Activated CD8-positive, alpha-beta T cell treated with anti-CD3 and anti-CD28 coated beads, Interleukin-2, amount 10 ng/mL, durations not matched to agents 7 days and 5 days (primary cell): ENCODE measurements at regions not wholly inside any gene's neighbourhood (a gene's known extent, or its start where the extent isn't known, plus 50 kb on each side); places are given as distances from the start of the nearest gene placed in this dataset.

Source experiments
- ATAC-seq: fragments of 150-1000 bp; cut with Tn5 transposase; one replicate; pipeline ENCODE4 v1.10.0; 2021; ENCODE audit warnings: moderate library complexity
- CTCF ChIA-PET: fragments of 350-600 bp; sonication (Branson Sonifier 250); formaldehyde crosslinking; loops from one replicate; lab custom pipeline; 2021; ENCODE audit warnings: antibody characterized with exemption; lab: Charles Lee
- POLR2A ChIA-PET: fragments of 350-600 bp; sonication (Branson Sonifier 250); formaldehyde crosslinking; loops from one replicate; lab custom pipeline; 2021; ENCODE audit warnings: antibody characterized with exemption; lab: Charles Lee
- DNase-seq: peaks from one replicate; pipeline ENCODE4 v3.0.0-alpha.2; 2020
- H3K27ac Mint-ChIP-seq: one replicate; pipeline ENCODE4 v1.8.0; 2021; ENCODE audit warnings: mild to moderate bottlenecking, mixed read lengths
- H3K27me3 Mint-ChIP-seq: one replicate; pipeline ENCODE4 v1.8.0; 2021; ENCODE audit warnings: low read depth, mixed read lengths
- H3K36me3 Mint-ChIP-seq: one replicate; pipeline ENCODE4 v1.8.0; 2021; ENCODE audit warnings: low read depth, mixed read lengths
- H3K4me1 Mint-ChIP-seq: one replicate; pipeline ENCODE4 v1.8.0; 2021; ENCODE audit warnings: low read depth, mixed read lengths
- H3K4me3 Mint-ChIP-seq: one replicate; pipeline ENCODE4 v1.8.0; 2021; ENCODE audit warnings: mild to moderate bottlenecking, mixed read lengths
- H3K9me3 Mint-ChIP-seq: one replicate; pipeline ENCODE4 v1.8.0; 2022; ENCODE audit warnings: mixed read lengths; ENCODE audit not compliant: insufficient read depth

DNA sequence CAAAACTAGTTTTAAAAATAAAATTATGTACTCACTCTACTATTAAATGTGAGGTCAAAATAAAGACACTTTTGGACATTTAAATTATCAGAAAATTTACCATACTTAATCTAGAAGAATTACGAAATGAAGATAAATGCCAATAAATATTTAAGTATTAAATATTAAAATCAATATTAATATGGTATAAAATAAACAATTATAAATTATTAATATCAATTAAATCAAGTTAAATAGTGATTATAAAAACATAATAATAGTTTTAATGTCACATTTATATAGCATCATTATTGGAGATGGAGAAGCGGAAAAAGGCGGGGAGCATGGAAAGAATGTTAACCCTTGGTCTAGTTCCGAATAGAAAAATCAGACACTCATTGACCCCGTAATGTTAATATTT, 224.3 kb upstream of the MDGA2 start:
- ChIA-PET POLR2A (no interaction called here), CTCF (no interaction called here)
- DNase-seq (no peak), ATAC-seq (no peak)
- Mint-ChIP-seq H3K4me1 (no peaks in the 10 kb centered on the region), H3K4me3 (no peak overlapping the region), H3K27me3 (no peaks in the 10 kb centered on the region), H3K36me3 (no peaks in the 10 kb centered on the region), H3K9me3 (peaks cover 6% of the 10 kb centered on the region), H3K27ac (no peak overlapping the region)

GRCh38 chr14:47874350-47874749, 198.9 kb upstream of the MDGA2 start:
- Mint-ChIP-seq H3K36me3 (no peaks in the 10 kb centered on the region), H3K27me3 (no peaks in the 10 kb centered on the region), H3K27ac (no peak overlapping the region), H3K4me3 (no peak overlapping the region), H3K4me1 (no peaks in the 10 kb centered on the region), H3K9me3 (peaks cover 11% of the 10 kb centered on the region)
- CTCF ChIA-PET, result no interaction called here
- ATAC-seq (no peak), DNase-seq (no peak)
- POLR2A ChIA-PET, result no interaction called here

DNA sequence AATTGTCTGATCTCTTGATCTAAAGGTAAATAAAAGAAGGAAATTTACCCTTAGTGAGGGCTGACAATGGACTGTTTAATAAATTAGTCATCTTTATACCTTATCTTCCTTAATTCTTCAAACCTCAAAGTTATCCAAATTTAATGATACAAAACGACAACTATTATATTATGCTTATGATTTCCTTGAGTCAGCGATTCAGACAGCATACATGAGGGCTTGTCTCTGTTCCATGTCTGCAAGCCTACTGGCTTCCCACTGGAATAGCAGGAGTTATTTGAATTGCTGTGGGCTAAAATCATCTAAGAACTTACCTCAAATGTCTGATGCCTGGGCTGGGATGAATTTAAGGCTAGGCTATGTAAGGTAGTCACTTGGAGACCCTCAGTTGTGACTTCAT, 197.2 kb upstream of the MDGA2 start:
- Mint-ChIP-seq H3K9me3 (peaks cover 16% of the 10 kb centered on the region), H3K27me3 (no peaks in the 10 kb centered on the region), H3K36me3 (no peaks in the 10 kb centered on the region), H3K27ac (no peak overlapping the region), H3K4me1 (no peaks in the 10 kb centered on the region), H3K4me3 (no peak overlapping the region)
- ChIA-PET CTCF (no interaction called here), POLR2A (no interaction called here)
- ATAC-seq (no peak), DNase-seq (no peak)

GRCh38 chr14:47863441-47863840, 188.0 kb upstream of the MDGA2 start:
- Mint-ChIP-seq H3K4me3 (no peak overlapping the region), H3K27me3 (no peaks in the 10 kb centered on the region), H3K36me3 (no peaks in the 10 kb centered on the region), H3K27ac (no peak overlapping the region), H3K4me1 (no peaks in the 10 kb centered on the region), H3K9me3 (peaks cover 5% of the 10 kb centered on the region)
- no peak for ATAC-seq
- ChIA-PET POLR2A (no interaction called here), CTCF (no interaction called here)
- DNase-seq, result no peak

DNA sequence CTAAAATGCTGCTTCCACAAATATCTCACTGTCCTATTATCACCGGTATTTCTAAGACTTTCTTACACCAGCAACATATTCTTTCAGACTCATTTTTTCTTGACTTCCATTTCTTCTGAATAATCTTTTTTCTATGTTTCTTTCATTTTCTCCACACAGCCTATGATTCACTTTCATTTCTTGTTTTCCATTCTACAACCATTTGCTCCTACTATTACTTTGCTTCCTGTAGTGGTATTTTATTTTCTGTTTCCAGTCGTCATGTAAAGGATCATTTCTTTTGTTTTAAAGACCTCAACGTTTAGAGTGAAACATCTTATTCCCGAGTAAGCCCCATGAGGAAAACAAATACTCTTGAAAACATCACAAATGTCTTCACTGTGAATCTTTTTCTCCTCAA, 182.2 kb upstream of the MDGA2 start:
- no peaks in the 10 kb centered on the region for H3K36me3 Mint-ChIP-seq
- H3K27ac Mint-ChIP-seq, result no peak overlapping the region
- H3K9me3 Mint-ChIP-seq, result peaks cover 8% of the 10 kb centered on the region
- ChIA-PET POLR2A (no interaction called here), CTCF (no interaction called here)
- ATAC-seq, result no peak
- no peak for DNase-seq
- H3K4me3 Mint-ChIP-seq, result no peak overlapping the region
- H3K4me1 Mint-ChIP-seq, result no peaks in the 10 kb centered on the region
- no peaks in the 10 kb centered on the region for H3K27me3 Mint-ChIP-seq

DNA sequence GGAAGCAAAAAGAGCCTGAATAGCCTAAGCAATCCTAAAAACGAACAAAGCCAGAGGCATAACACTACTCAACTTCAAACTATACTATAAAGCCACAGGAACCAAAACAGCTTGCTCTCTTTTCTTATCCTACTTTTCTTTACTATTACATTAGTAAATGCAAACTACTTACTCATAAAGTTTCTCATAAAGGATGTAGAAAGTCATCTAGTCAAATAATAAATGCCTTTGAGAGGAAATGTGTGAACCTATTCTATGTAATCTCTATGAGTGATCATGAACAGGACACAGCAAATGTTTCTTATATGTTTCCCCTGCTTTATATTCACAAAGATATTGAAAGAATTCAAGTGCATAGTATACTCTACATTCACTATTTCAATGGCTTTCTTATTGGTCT, 176.9 kb upstream of the MDGA2 start:
- H3K27ac Mint-ChIP-seq, result no peak overlapping the region
- ChIA-PET CTCF (no interaction called here), POLR2A (no interaction called here)
- ATAC-seq, result no peak
- peaks cover 4% of the 10 kb centered on the region for H3K9me3 Mint-ChIP-seq
- no peaks in the 10 kb centered on the region for H3K27me3 Mint-ChIP-seq
- no peaks in the 10 kb centered on the region for H3K36me3 Mint-ChIP-seq
- no peak overlapping the region for H3K4me3 Mint-ChIP-seq
- no peaks in the 10 kb centered on the region for H3K4me1 Mint-ChIP-seq
- no peak for DNase-seq

- ATAC-seq (no peak), DNase-seq (no peak)
- ChIA-PET POLR2A (no interaction called here), CTCF (no interaction called here)
- Mint-ChIP-seq H3K27ac (no peak overlapping the region), H3K4me3 (no peak overlapping the region), H3K27me3 (no peaks in the 10 kb centered on the region), H3K36me3 (no peaks in the 10 kb centered on the region), H3K4me1 (no peaks in the 10 kb centered on the region), H3K9me3 (peaks cover 13% of the 10 kb centered on the region)
These were observed 170.6 kb upstream of the MDGA2 start for GRCh38 chr14:47846008-47846407.

DNA sequence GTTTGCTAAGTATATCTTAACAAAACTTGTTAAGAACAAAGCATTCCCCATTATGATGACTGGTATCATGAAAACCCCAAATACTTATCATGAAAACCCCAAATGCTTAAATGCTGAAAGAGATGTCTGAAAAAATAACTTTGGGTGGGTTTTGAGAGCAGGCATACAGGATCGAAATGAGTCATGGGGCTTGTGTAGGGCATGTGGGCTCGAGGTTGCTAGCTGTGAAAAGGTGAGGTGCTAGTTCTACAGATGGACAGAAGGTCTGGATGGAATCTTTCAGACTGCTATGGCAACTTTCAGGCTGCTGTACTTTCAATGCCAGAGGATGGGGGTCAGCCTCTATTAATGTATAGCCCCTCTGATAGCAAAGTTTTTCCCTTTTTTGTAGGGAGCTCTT, 167.8 kb upstream of the MDGA2 start:
- H3K36me3 Mint-ChIP-seq, result no peaks in the 10 kb centered on the region

GRCh38 chr14:47833011-47833410, 157.6 kb upstream of the MDGA2 start:
- H3K4me3 Mint-ChIP-seq, result no peak overlapping the region
- no peak overlapping the region for H3K27ac Mint-ChIP-seq
- POLR2A ChIA-PET, result no interaction called here
- peaks cover 10% of the 10 kb centered on the region for H3K9me3 Mint-ChIP-seq
- H3K4me1 Mint-ChIP-seq, result no peaks in the 10 kb centered on the region
- no peaks in the 10 kb centered on the region for H3K36me3 Mint-ChIP-seq
- H3K27me3 Mint-ChIP-seq, result no peaks in the 10 kb centered on the region
- ATAC-seq, result no peak
- CTCF ChIA-PET, result no interaction called here
- DNase-seq, result no peak

More for the DNA sequence above, 167.8 kb upstream of the MDGA2 start:
- no peak for ATAC-seq
- peaks cover 10% of the 10 kb centered on the region for H3K9me3 Mint-ChIP-seq
- ChIA-PET POLR2A (no interaction called here), CTCF (no interaction called here)
- DNase-seq, result no peak
- no peaks in the 10 kb centered on the region for H3K27me3 Mint-ChIP-seq
- H3K27ac Mint-ChIP-seq, result no peak overlapping the region
- no peaks in the 10 kb centered on the region for H3K4me1 Mint-ChIP-seq
- H3K4me3 Mint-ChIP-seq, result no peak overlapping the region

DNA sequence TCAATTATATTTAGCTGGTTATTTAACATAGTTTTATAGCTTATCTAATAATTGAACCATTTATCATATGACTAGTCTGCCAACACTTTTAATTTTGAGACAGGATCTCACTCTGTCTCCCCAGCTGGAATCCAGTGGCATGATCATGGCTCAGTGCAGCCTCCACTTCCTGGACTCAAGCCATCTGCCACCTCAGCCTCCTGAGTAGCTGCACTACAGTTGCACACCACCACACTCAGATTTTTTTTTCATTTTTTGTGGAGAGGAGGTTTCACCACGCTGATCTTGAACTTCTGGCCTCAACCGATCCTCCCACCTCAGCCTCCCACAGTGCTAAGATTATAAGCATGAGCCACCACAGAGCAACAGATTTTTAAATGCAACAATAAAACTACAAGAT, 151.4 kb upstream of the MDGA2 start:
- ChIA-PET POLR2A (no interaction called here), CTCF (no interaction called here)
- DNase-seq, result no peak
- Mint-ChIP-seq H3K27ac (no peak overlapping the region), H3K9me3 (no peaks in the 10 kb centered on the region), H3K4me3 (no peak overlapping the region), H3K4me1 (no peaks in the 10 kb centered on the region), H3K36me3 (no peaks in the 10 kb centered on the region), H3K27me3 (no peaks in the 10 kb centered on the region)
- ATAC-seq, result no peak

GRCh38 chr14:47822326-47822725, 146.9 kb upstream of the MDGA2 start:
- ChIA-PET POLR2A (no interaction called here), CTCF (no interaction called here)
- Mint-ChIP-seq H3K27ac (no peak overlapping the region), H3K27me3 (no peaks in the 10 kb centered on the region), H3K36me3 (no peaks in the 10 kb centered on the region), H3K4me1 (no peaks in the 10 kb centered on the region), H3K4me3 (no peak overlapping the region), H3K9me3 (no peaks in the 10 kb centered on the region)
- DNase-seq (no peak), ATAC-seq (no peak)

- ChIA-PET POLR2A (no interaction called here), CTCF (no interaction called here)
- ATAC-seq (no peak), DNase-seq (no peak)
- Mint-ChIP-seq H3K27ac (no peak overlapping the region), H3K36me3 (no peaks in the 10 kb centered on the region), H3K9me3 (peaks cover 7% of the 10 kb centered on the region), H3K4me1 (no peaks in the 10 kb centered on the region), H3K4me3 (no peak overlapping the region), H3K27me3 (no peaks in the 10 kb centered on the region)
These were observed 145.7 kb upstream of the MDGA2 start for GRCh38 chr14:47821135-47821534.

DNA sequence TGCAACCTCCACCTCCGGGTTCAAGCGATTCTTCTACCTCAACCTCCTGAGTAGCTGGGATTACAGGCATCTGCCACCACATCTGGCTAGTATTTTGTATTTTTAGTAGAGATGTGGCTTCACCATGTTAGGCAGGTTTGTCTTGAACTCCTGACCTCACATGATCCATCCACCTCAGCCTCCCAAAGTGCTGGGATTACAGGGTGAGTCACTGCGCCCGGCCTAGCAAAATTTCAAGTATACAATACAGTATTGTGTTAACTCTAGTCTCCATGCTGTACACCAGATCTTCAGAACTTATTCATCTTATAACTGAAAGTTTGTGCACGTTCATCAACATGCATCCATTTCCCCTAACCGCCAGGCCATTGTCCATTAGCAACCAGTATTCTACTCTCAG, 115.1 kb upstream of the MDGA2 start:
- ATAC-seq (no peak), DNase-seq (no peak)
- Mint-ChIP-seq H3K4me3 (no peak overlapping the region), H3K9me3 (no peaks in the 10 kb centered on the region), H3K27me3 (no peaks in the 10 kb centered on the region), H3K4me1 (no peaks in the 10 kb centered on the region), H3K36me3 (no peaks in the 10 kb centered on the region), H3K27ac (no peak overlapping the region)
- ChIA-PET POLR2A (no interaction called here), CTCF (no interaction called here)
